NB4 (cell line): ENCODE measurements at regions not wholly inside any gene's neighbourhood (a gene's known extent, or its start where the extent isn't known, plus 50 kb on each side); places are given as distances from the start of the nearest gene placed in this dataset.
"Not testable (repeated sequence)": the region's sequence is repeated elsewhere in the genome, so short reads cannot be mapped to it uniquely, and the experiment has no call there.

ENCODE experiments used
- DNase-seq: peaks from one replicate; pipeline ENCODE4 v3.0.0; 2010; ENCODE audit warnings: low read depth
- H3K4me3 ChIP-seq: one replicate; pipeline ENCODE4 v1.5.1; 2011; ENCODE audit warnings: mild to moderate bottlenecking, low read depth, low read length, moderate library complexity
- MYC ChIP-seq: IDR thresholded peaks from 2 replicates; pipeline ENCODE4 v1.6.1; 2011; ENCODE audit warnings: low read depth, low read length
- POLR2A ChIP-seq: IDR thresholded peaks from 2 replicates; pipeline ENCODE4 v1.6.1; 2011; ENCODE audit warnings: mild to moderate bottlenecking; ENCODE audit not compliant: insufficient read length; ENCODE audit errors: extremely low read depth
- TF ChIP-seq, protein P1 (sequence below): IDR thresholded peaks from 2 replicates; pipeline ENCODE4 v1.6.1; 2011; ENCODE audit warnings: low read depth, low read length
- TF ChIP-seq, protein P2 (sequence below): IDR thresholded peaks from one replicate; pipeline ENCODE4 v1.5.1; 2012; ENCODE audit warnings: low read depth, low read length

DNA sequence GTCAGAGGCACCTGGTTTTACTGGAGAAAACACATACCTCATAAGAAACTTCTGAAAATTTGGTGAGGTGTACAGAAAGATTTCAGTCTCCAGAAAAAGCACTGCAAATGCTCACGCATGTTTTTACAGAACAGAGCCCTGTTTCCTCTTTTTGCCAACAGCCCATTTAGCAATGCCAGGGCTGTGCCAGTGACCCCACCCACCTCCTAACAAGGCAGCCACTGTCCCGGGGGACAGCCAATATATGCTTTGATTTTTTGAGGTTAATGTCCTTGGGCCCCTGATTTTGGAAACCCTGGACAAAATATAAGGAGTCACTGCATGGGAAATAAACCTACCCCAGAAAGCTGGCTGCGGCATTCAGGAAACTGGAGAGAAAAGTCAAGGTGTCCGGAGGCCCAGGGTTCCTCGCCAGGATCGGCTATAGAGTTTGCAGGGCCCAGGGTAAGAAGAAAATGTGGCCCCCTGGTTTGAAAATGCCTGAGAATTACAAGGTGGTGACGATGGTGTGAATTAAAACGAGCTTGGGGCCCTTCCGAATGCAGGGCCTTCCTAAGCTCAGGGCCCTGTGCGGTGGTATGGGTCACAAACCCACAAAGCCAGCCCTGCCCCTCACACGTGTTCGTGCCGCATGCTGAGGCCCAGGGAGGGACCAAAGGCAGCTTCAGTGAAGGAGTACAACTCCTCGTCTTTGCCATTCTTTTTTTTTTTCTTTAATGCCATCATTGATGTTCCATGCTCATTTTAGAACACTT lies 71.1 kb upstream of the WNT7B start:
- peak; percentile 58 for DNase-seq
- H3K4me3 ChIP-seq = no peak overlapping the region
- TF ChIP-seq POLR2A = no peak
- TF ChIP-seq, protein P1, sequence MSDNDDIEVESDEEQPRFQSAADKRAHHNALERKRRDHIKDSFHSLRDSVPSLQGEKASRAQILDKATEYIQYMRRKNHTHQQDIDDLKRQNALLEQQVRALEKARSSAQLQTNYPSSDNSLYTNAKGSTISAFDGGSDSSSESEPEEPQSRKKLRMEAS = no peak

DNA sequence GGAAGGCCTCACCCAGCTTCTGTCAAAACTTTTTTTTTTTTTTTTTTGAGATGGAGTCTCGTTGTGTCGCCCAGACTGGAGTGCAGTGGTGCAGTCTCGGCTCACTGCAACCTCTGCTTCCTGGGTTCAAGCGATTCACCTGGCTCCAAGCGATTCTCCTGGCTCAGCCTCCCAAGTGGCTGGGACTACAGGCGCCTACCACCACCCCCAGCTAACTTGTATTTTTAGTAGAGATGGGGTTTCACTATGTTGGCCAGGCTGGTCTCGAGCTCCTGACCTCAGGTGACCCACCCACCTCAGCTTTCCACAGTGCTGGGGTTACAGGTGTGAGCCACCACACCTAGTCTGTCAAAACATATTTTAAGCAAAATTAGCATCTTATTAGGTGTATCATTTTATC lies 71.7 kb upstream of the WNT7B start:
- DNase-seq, H3K4me3 ChIP-seq: not testable (repeated sequence)

DNA sequence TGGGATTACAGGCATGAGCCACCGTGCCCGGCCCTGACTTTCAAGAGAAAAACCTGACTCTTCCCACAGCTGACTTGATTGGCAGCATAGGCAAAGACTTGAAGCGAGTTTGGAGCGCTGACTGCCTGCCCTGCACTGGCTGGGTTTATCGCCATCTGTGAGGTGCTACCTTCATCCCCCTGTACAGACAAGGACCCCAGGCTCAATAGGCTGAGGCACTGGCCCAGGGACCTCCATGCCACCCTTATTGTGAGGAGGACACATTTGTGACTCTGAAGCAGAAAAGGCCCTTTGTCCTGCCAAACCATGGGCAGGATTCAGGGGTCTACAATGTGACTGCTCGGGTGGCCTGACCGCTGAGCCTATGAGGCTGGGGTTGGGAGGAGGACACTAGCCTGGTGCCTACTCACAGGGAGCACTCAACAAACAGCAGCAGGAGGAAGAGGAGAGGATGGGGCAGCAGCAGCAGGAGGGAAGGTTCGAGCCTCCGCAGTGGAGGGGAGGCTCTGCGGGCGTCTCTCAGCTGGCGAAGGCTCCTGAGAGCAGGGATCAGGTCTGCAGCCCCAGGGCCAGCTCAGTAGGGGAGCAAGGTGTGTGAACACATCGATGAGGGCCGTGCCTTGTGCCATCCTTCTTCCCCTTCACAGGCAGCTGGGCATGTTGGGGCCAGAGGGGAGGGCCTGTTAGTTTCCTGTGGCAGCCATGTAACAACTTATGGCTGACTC lies 72.9 kb upstream of the WNT7B start:
- no peak overlapping the region for H3K4me3 ChIP-seq
- peak; percentile 19 for DNase-seq
- TF ChIP-seq, protein P2, sequence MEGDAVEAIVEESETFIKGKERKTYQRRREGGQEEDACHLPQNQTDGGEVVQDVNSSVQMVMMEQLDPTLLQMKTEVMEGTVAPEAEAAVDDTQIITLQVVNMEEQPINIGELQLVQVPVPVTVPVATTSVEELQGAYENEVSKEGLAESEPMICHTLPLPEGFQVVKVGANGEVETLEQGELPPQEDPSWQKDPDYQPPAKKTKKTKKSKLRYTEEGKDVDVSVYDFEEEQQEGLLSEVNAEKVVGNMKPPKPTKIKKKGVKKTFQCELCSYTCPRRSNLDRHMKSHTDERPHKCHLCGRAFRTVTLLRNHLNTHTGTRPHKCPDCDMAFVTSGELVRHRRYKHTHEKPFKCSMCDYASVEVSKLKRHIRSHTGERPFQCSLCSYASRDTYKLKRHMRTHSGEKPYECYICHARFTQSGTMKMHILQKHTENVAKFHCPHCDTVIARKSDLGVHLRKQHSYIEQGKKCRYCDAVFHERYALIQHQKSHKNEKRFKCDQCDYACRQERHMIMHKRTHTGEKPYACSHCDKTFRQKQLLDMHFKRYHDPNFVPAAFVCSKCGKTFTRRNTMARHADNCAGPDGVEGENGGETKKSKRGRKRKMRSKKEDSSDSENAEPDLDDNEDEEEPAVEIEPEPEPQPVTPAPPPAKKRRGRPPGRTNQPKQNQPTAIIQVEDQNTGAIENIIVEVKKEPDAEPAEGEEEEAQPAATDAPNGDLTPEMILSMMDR = no peak
- TF ChIP-seq MYC (no peak), POLR2A (no peak)
- TF ChIP-seq, protein P1 = no peak

GRCh38 chr22:46050451-46050845 lies 73.5 kb upstream of the WNT7B start:
- H3K4me3 ChIP-seq = no peak overlapping the region
- DNase-seq = no peak
- TF ChIP-seq, protein P1 = no peak

GRCh38 chr22:46050916-46051614 lies 74.1 kb upstream of the WNT7B start:
- TF ChIP-seq, protein P2 = no peak
- TF ChIP-seq, protein P1 = no peak
- TF ChIP-seq MYC (no peak), POLR2A (no peak)
- no peak for DNase-seq
- no peak overlapping the region for H3K4me3 ChIP-seq

- TF ChIP-seq POLR2A = no peak
- no peak for TF ChIP-seq MYC
- TF ChIP-seq, protein P1 = no peak
- TF ChIP-seq, protein P2 = no peak
- no peak for DNase-seq
- H3K4me3 ChIP-seq = no peak overlapping the region
Observed at GRCh38 chr22:46051646-46052045, 74.7 kb upstream of the WNT7B start.

- DNase-seq = no peak
- TF ChIP-seq, protein P1 = no peak
- TF ChIP-seq, protein P2 = no peak
- TF ChIP-seq POLR2A (no peak), MYC (no peak)
- no peak overlapping the region for H3K4me3 ChIP-seq
Observed at GRCh38 chr22:46052331-46052771, 75.4 kb upstream of the WNT7B start.
